ENCODE measurements at regions not wholly inside any gene's neighbourhood (a gene's known extent, or its start where the extent isn't known, plus 50 kb on each side); places are given as distances from the start of the nearest gene placed in this dataset.

DNA sequence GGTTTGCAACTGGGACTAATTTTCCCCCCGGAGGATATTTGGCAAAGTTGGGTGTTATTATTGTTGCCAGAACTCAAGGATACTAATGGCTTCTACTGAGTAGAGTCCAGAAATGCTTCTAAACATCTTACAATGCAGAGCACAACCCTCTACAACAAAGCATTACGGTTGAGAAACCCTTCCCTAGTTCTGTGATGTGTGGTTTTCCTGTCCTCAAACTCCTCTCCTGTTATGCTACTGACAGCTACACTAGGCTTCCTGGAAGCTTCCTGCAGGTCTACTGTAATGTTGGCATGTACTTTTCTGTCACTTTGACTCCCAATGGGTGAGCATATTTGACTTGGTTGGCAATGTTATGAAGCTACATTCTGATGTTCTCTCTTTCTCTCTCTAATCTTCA, 1656.9 kb downstream of the MRPL39 start:
- no peak for DNase-seq (ENCODE audit: low spot score)
- Histone ChIP-seq H3K4me1 (ENCODE audit: insufficient read depth, poor library complexity, severe bottlenecking) (no peaks in the 10 kb centered on the region), H3K36me3 (ENCODE audit: low read depth) (no peaks in the 10 kb centered on the region), H3K27ac (ENCODE audit: poor library complexity, severe bottlenecking) (no peak overlapping the region), H3K9me3 (ENCODE audit: severe bottlenecking) (no peaks in the 10 kb centered on the region), H3K4me3 (ENCODE audit: severe bottlenecking) (no peak overlapping the region), H3K27me3 (ENCODE audit: insufficient read depth, poor library complexity, severe bottlenecking) (no peaks in the 10 kb centered on the region)
- TF ChIP-seq, protein P1, sequence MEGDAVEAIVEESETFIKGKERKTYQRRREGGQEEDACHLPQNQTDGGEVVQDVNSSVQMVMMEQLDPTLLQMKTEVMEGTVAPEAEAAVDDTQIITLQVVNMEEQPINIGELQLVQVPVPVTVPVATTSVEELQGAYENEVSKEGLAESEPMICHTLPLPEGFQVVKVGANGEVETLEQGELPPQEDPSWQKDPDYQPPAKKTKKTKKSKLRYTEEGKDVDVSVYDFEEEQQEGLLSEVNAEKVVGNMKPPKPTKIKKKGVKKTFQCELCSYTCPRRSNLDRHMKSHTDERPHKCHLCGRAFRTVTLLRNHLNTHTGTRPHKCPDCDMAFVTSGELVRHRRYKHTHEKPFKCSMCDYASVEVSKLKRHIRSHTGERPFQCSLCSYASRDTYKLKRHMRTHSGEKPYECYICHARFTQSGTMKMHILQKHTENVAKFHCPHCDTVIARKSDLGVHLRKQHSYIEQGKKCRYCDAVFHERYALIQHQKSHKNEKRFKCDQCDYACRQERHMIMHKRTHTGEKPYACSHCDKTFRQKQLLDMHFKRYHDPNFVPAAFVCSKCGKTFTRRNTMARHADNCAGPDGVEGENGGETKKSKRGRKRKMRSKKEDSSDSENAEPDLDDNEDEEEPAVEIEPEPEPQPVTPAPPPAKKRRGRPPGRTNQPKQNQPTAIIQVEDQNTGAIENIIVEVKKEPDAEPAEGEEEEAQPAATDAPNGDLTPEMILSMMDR (IDR thresholded peaks at IDR 0.05; ENCODE audit: poor library complexity, severe bottlenecking): no peak
- ATAC-seq (ENCODE audit: low read depth): no peak

DNA sequence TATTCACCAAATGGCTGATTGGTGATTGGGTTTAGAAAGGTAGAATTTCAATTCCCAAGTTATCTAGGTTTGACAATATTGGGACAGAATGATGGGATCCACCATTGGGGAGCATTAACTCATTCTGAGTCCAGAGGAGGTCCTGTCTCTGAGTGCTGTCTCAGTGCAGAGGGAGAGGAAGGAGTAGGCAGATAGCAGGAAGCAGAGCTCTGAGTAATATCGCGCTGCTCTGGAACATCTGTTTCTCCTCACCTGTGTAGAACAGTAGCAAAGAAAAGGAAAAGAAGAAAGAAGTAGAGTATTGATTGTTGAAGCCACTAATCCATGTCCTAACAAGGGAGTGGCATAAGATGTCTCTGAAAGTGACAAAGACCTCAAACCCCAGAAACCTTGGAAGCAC, 1657.8 kb downstream of the MRPL39 start:
- DNase-seq (ENCODE audit: low spot score) (no peak), ATAC-seq (ENCODE audit: low read depth) (no peak)
- Histone ChIP-seq H3K36me3 (ENCODE audit: low read depth) (no peaks in the 10 kb centered on the region), H3K4me1 (ENCODE audit: insufficient read depth, poor library complexity, severe bottlenecking) (no peaks in the 10 kb centered on the region), H3K9me3 (ENCODE audit: severe bottlenecking) (no peaks in the 10 kb centered on the region), H3K27ac (ENCODE audit: poor library complexity, severe bottlenecking) (no peak overlapping the region), H3K4me3 (ENCODE audit: severe bottlenecking) (no peak overlapping the region), H3K27me3 (ENCODE audit: insufficient read depth, poor library complexity, severe bottlenecking) (no peaks in the 10 kb centered on the region)
- TF ChIP-seq, protein P1 (IDR thresholded peaks at IDR 0.05; ENCODE audit: poor library complexity, severe bottlenecking): no peak

DNA sequence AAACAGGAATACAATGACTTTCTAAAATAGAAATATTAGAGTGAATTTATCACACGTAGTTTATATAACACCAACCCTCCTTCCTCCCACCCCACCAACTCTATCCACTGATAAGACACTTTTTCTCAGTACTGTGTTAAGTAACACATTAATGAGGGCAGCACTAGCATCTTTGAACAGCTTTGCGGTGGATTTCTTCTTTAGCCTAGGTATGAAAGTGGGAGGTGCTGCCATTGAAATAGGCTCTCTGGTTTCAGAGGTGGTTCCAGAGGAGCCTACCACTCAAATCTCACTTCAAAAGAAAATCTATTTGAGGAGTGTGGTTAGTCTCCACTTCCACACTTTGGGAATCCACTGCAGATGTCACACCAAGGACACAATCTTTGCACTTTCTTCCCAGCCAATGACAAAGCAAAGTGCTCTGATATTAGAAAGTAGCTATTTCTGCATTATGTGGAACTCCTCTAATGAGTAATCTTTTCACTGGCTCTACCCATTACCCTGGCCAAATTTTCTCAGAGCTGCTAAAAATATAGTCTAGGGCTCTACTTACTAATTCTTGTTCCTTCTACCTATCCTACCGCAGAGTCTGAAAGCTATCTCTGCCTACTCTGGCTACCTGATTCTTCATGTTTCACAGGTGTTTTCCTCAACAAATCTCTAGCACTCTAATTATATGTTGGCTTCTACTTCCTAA, 1667.8 kb downstream of the MRPL39 start:
- no peaks in the 10 kb centered on the region for H3K36me3 ChIP-seq (ENCODE audit: low read depth)
- no peaks in the 10 kb centered on the region for H3K4me1 ChIP-seq (ENCODE audit: insufficient read depth, poor library complexity, severe bottlenecking)
- H3K4me3 ChIP-seq (ENCODE audit: severe bottlenecking): no peak overlapping the region
- H3K27ac ChIP-seq (ENCODE audit: poor library complexity, severe bottlenecking): no peak overlapping the region
- H3K27me3 ChIP-seq (ENCODE audit: insufficient read depth, poor library complexity, severe bottlenecking): peaks cover 10% of the 10 kb centered on the region
- TF ChIP-seq, protein P1 (IDR thresholded peaks at IDR 0.05; ENCODE audit: poor library complexity, severe bottlenecking): no peak
- ATAC-seq (ENCODE audit: low read depth): no peak
- no peak for DNase-seq (ENCODE audit: low spot score)
- H3K9me3 ChIP-seq (ENCODE audit: severe bottlenecking): no peaks in the 10 kb centered on the region

DNA sequence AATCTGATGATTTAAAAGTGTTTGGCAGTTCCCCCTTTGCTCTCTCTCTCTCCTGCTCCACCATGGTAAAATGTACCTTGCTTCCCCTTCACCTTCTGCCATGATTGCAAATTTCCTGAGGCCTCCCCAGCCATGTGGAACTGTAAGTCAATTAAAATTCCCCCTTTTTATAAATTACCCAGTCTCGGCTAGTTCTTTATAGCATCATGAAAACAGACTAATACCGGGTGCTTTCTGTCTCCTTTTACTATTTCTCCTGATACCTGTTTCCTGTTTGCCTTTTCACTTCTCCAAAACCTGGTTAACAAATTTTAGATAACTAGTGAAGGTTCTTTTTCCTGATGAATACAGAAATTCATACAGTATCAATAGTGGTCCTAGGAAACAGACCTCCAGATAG, 1670.3 kb downstream of the MRPL39 start:
- ATAC-seq (ENCODE audit: low read depth) (no peak), DNase-seq (ENCODE audit: low spot score) (no peak)
- Histone ChIP-seq H3K36me3 (ENCODE audit: low read depth) (no peaks in the 10 kb centered on the region), H3K4me3 (ENCODE audit: severe bottlenecking) (no peak overlapping the region), H3K4me1 (ENCODE audit: insufficient read depth, poor library complexity, severe bottlenecking) (no peaks in the 10 kb centered on the region), H3K27ac (ENCODE audit: poor library complexity, severe bottlenecking) (no peak overlapping the region), H3K9me3 (ENCODE audit: severe bottlenecking) (no peaks in the 10 kb centered on the region), H3K27me3 (ENCODE audit: insufficient read depth, poor library complexity, severe bottlenecking) (no peaks in the 10 kb centered on the region)
- TF ChIP-seq, protein P1 (IDR thresholded peaks at IDR 0.05; ENCODE audit: poor library complexity, severe bottlenecking): no peak

DNA sequence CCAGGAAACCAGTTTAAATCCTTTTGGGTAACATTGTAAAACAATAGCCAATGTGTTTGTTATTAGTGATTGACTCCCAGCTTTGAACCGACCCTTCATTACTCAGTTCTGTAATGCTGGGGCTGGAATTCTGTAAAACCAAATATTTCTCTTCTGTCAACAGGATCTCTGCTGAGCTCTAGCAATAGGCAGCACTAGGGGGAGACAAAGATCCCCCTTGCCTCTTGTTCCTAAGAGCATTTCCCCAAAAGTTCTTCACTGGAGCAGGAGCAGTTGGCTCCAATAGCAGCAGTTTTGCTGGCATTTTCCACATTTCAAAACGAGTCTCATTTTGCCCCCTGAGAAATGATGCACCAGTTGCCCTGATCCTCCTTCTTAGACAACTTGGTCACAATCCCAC, 1671.1 kb downstream of the MRPL39 start:
- Histone ChIP-seq H3K27me3 (ENCODE audit: insufficient read depth, poor library complexity, severe bottlenecking) (no peaks in the 10 kb centered on the region), H3K4me3 (ENCODE audit: severe bottlenecking) (no peak overlapping the region), H3K36me3 (ENCODE audit: low read depth) (no peaks in the 10 kb centered on the region), H3K27ac (ENCODE audit: poor library complexity, severe bottlenecking) (no peak overlapping the region), H3K9me3 (ENCODE audit: severe bottlenecking) (no peaks in the 10 kb centered on the region), H3K4me1 (ENCODE audit: insufficient read depth, poor library complexity, severe bottlenecking) (no peaks in the 10 kb centered on the region)
- TF ChIP-seq, protein P1 (IDR thresholded peaks at IDR 0.05; ENCODE audit: poor library complexity, severe bottlenecking): peak; percentile 62
- ATAC-seq (ENCODE audit: low read depth) (peak; percentile 55; the same call in 2 of the 3 replicates), DNase-seq (ENCODE audit: low spot score) (no peak)

Measured in RWPE2 (cell line).